PC-9 (cell line): ENCODE measurements at regions not wholly inside any gene's neighbourhood (a gene's known extent, or its start where the extent isn't known, plus 50 kb on each side); places are given as distances from the start of the nearest gene placed in this dataset.

ENCODE experiments used
- BruUV-seq: library from RNA; stranded (reverse); fragments of 400-500 nt; replicated peaks from 2 replicates; lab custom pipeline; 2021; lab: Mats Ljungman, UMichigan
- CTCF ChIA-PET: fragments of 300-600 bp; sonication (Branson Sonifier 250); formaldehyde crosslinking; loops from one replicate; lab custom pipeline; 2022; ENCODE audit warnings: antibody characterized with exemption; lab: Charles Lee
- POLR2A ChIA-PET: fragments of 300-600 bp; sonication (Branson Sonifier 250); formaldehyde crosslinking; loops from one replicate; lab custom pipeline; 2022; ENCODE audit warnings: antibody characterized with exemption; ENCODE audit not compliant: unreplicated experiment; lab: Charles Lee
- DNase-seq, 2 experiments: peaks; one replicate each; pipeline versions ENCODE4 v3.0.0 to v3.0.0-alpha.2; 2015 to 2022; ENCODE audit warnings: mixed read lengths in 1 of 2
- H2AFZ ChIP-seq: fragments of 200-600 bp; sonication (generic); 2 replicates; pipeline ENCODE4 v1.8.1; 2017; ENCODE audit warnings: antibody characterized with exemption
- H3F3A ChIP-seq: fragments of 200-600 bp; sonication (generic); 2 replicates; pipeline ENCODE4 v1.8.1; 2017; ENCODE audit warnings: antibody characterized with exemption, mild to moderate bottlenecking, low read depth; ENCODE audit not compliant: insufficient read depth
- H3K27ac ChIP-seq: fragments of 200-600 bp; sonication (generic); 2 replicates; pipeline ENCODE4 v1.6.1; 2016; ENCODE audit warnings: mixed run types
- H3K27me3 ChIP-seq: fragments of 200-600 bp; sonication (generic); 2 replicates; pipeline ENCODE4 v1.6.1; 2016; ENCODE audit warnings: low read depth, mixed run types; ENCODE audit not compliant: insufficient read depth
- H3K36me3 ChIP-seq: fragments of 200-600 bp; sonication (generic); 2 replicates; pipeline ENCODE4 v1.6.1; 2016; ENCODE audit warnings: low read depth, mixed run types
- H3K4me1 ChIP-seq: fragments of 200-600 bp; sonication (generic); replicated peaks from 2 replicates; pipeline ENCODE4 v1.6.1; 2016; ENCODE audit warnings: mixed run types; ENCODE audit not compliant: insufficient read depth
- H3K4me2 ChIP-seq: fragments of 200-600 bp; sonication (generic); 2 replicates; pipeline ENCODE4 v1.6.1; 2017; ENCODE audit warnings: mixed run types
- H3K4me3 ChIP-seq: fragments of 200-600 bp; sonication (generic); 2 replicates; pipeline ENCODE4 v1.6.1; 2016; ENCODE audit warnings: mixed run types
- H3K79me2 ChIP-seq: fragments of 200-600 bp; sonication (generic); 2 replicates; pipeline ENCODE4 v1.6.1; 2017; ENCODE audit warnings: low read depth, mixed run types
- H3K9me2 ChIP-seq: fragments of 200-600 bp; sonication (generic); 2 replicates; pipeline ENCODE4 v1.8.1; 2017; ENCODE audit warnings: mild to moderate bottlenecking; ENCODE audit not compliant: insufficient read depth
- H3K9me3 ChIP-seq: fragments of 200-600 bp; sonication (generic); 2 replicates; pipeline ENCODE4 v1.8.1; 2016; ENCODE audit warnings: low read depth; ENCODE audit not compliant: insufficient read depth
- H4K20me1 ChIP-seq: fragments of 200-600 bp; sonication (generic); 2 replicates; pipeline ENCODE4 v1.8.1; 2017; ENCODE audit not compliant: insufficient read depth
- CTCF ChIP-seq: fragments of 200-600 bp; sonication (generic); conservative IDR thresholded peaks from 2 replicates; pipeline ENCODE4 v1.6.1; 2017; ENCODE audit warnings: mixed run types, antibody characterized with exemption, mild to moderate bottlenecking, moderate library complexity
- EZH2 ChIP-seq: fragments of 200-600 bp; sonication (generic); IDR thresholded peaks from 2 replicates; pipeline ENCODE4 v1.8.0; 2017; ENCODE audit warnings: antibody characterized with exemption, low read depth
- intact Hi-C: fragments of 100-400 bp; cut with micrococcal nuclease; formaldehyde crosslinking; loops from one replicate; pipeline ENCODE4 v1.10.0; 2022; ENCODE audit not compliant: unreplicated experiment

- Histone ChIP-seq H3K27ac (no peak overlapping the region), H3K36me3 (no peaks in the 10 kb centered on the region), H3K79me2 (no peaks in the 10 kb centered on the region), H3K9me3 (0 out of 2 replicates have a peak, but pooled peaks cover 5% of the 10 kb centered on the region), H3K27me3 (no peaks in the 10 kb centered on the region), H3K9me2 (no peaks in the 10 kb centered on the region), H2AFZ (no peak overlapping the region), H3F3A (no peaks in the 10 kb centered on the region), H3K4me2 (no peak overlapping the region), H3K4me3 (no peak overlapping the region), H4K20me1 (no peaks in the 10 kb centered on the region), H3K4me1 (no peaks in the 10 kb centered on the region)
- no peak for DNase-seq
- intact Hi-C loops = no loop called here
- CTCF ChIA-PET = no interaction called here
- POLR2A ChIA-PET = no interaction called here
- TF ChIP-seq CTCF (no peak), EZH2 (no peak)
- no TSS peak for BruUV-seq
Measured at GRCh38 chr5:92980491-92980890, 600.5 kb downstream of the NR2F1-AS1 start.

DNA sequence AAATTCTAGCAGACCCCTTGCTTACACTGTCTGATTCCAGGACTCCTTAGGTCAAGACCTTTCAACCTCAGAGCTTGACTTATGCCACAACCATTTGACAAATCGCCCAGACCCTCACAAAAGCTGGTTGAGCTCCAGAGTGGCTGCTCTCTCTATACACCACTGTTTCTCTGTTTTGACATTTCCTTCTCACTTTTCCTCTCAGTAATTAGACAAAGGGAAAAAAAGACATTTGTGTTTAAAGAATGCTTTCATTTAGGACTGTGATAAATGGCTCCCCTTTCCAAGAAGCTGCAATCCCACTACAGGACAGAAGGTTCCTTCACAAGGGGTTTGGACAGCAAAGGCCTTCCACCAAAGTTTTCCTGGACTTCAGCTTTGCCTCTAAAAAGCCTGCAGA is 601.3 kb downstream of the NR2F1-AS1 start:
- no peaks in the 10 kb centered on the region for H4K20me1 ChIP-seq
- H3K4me1 ChIP-seq = no peaks in the 10 kb centered on the region
- no peak overlapping the region for H3K4me3 ChIP-seq
- no peaks in the 10 kb centered on the region for H3K27me3 ChIP-seq
- DNase-seq = no peak
- no peaks in the 10 kb centered on the region for H3K79me2 ChIP-seq
- H3K27ac ChIP-seq = no peak overlapping the region
- 0 out of 2 replicates have a peak, but pooled peaks cover 5% of the 10 kb centered on the region for H3K9me3 ChIP-seq
- no TSS peak for BruUV-seq
- ChIA-PET CTCF (no interaction called here), POLR2A (no interaction called here)
- no peaks in the 10 kb centered on the region for H3F3A ChIP-seq
- H3K36me3 ChIP-seq = no peaks in the 10 kb centered on the region
- TF ChIP-seq CTCF (no peak), EZH2 (no peak)
- intact Hi-C loops = no loop called here
- H3K9me2 ChIP-seq = no peaks in the 10 kb centered on the region
- H2AFZ ChIP-seq = no peak overlapping the region
- no peak overlapping the region for H3K4me2 ChIP-seq

DNA sequence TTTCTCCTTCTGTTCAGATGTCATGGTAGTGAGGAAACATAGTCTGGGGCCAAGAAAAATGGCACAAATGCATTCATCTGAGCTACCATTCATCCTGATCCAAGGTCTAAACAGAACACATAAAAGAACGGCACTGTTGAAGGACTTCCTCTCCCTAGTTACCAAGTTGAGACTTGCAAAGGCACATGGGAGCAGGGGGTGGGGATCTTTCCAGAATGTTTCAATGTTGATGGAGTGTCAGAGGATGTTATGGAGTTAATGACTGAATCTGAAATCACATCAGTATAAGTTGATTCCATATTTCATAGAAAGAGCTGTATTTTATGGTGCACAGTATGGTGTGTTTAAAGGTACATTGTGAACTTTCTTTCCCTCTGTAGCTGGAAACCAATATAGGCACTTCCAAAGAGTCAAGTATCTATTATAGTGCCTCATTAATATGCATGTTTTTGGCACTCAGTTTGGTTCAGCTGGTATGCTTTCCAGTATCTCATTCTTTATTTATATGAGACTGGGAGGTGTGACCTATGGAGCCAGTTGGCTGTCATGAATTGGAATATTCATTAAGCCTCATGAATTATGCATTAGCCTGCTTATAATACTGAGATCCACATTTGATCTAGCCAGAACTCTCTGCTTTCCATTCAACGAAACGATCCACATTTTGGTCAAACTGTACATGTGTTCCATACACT is 603.0 kb downstream of the NR2F1-AS1 start:
- H3K9me3 ChIP-seq = 0 out of 2 replicates have a peak, but pooled peaks cover 5% of the 10 kb centered on the region
- BruUV-seq = no TSS peak
- no peaks in the 10 kb centered on the region for H3K9me2 ChIP-seq
- H3K27me3 ChIP-seq = no peaks in the 10 kb centered on the region
- no peaks in the 10 kb centered on the region for H3K4me1 ChIP-seq
- ChIA-PET POLR2A (no interaction called here), CTCF (no interaction called here)
- H3K4me2 ChIP-seq = no peak overlapping the region
- no peak overlapping the region for H3K27ac ChIP-seq
- H4K20me1 ChIP-seq = no peaks in the 10 kb centered on the region
- intact Hi-C loops = no loop called here
- no peaks in the 10 kb centered on the region for H3F3A ChIP-seq
- H2AFZ ChIP-seq = 0 out of 2 replicates have a peak overlapping the region, but pooled peaks have one; percentile 27
- H3K79me2 ChIP-seq = no peaks in the 10 kb centered on the region
- no peaks in the 10 kb centered on the region for H3K36me3 ChIP-seq
- no peak for TF ChIP-seq EZH2
- TF ChIP-seq CTCF = no peak
- no peak for DNase-seq
- H3K4me3 ChIP-seq = no peak overlapping the region
